ENCODE measurements at regions not wholly inside any gene's neighbourhood (a gene's known extent, or its start where the extent isn't known, plus 50 kb on each side); places are given as distances from the start of the nearest gene placed in this dataset.
A peak's percentile ranks its signal among the peaks of the same experiment; 100 is the strongest.

- TF ChIP-seq CTCF (conservative IDR thresholded peaks at IDR 0.05) = peak; percentile 40
- TF ChIP-seq ZFX (IDR thresholded peaks at IDR 0.05) = no peak
Observed at GRCh38 chr5:9851458-9851857, 221.3 kb upstream of the TAS2R1 start.
